Vagina (tissue), 2 donors: ENCODE measurements at regions not wholly inside any gene's neighbourhood (a gene's known extent, or its start where the extent isn't known, plus 50 kb on each side); places are given as distances from the start of the nearest gene placed in this dataset.
"Not testable (repeated sequence)": the region's sequence is repeated elsewhere in the genome, so short reads cannot be mapped to it uniquely, and the experiment has no call there.

Experiments
- DNase-seq, 2 donors: peaks; one replicate each; pipeline ENCODE4 v3.0.0-alpha.2; 2017; ENCODE audit errors: extremely low spot score in 2 of 2
- H3K27ac ChIP-seq: fragments of 200-600 bp; sonication (generic); one replicate; pipeline ENCODE4 v1.5.1; 2019
- H3K27me3 ChIP-seq: fragments of 200-600 bp; sonication (generic); one replicate; pipeline ENCODE4 v1.5.1; 2019
- H3K36me3 ChIP-seq, 2 donors: fragments of 200-600 bp; sonication (generic); one replicate each; pipeline ENCODE4 v1.5.1; 2017 to 2019
- H3K4me1 ChIP-seq: fragments of 200-600 bp; sonication (generic); one replicate; pipeline ENCODE4 v1.5.1; 2019
- H3K4me3 ChIP-seq, 2 donors: fragments of 200-600 bp; sonication (generic); 1 replicate in 1 of 2; 2 replicates in 1 of 2; pipeline ENCODE4 v1.5.1; 2016 to 2019
- H3K9me3 ChIP-seq: fragments of 200-600 bp; sonication (generic); one replicate; pipeline ENCODE4 v1.5.1; 2019
- CTCF ChIP-seq, 3 experiments: fragments of 450-650 bp in 2 of 3; fragments of 200-600 bp in 1 of 3; sonication (generic) in 1 of 3; IDR thresholded peaks; one replicate each; pipeline ENCODE4 v1.5.1; 2017 to 2019; ENCODE audit warnings: antibody characterized with exemption in 3 of 3, mild to moderate bottlenecking in 2 of 3, moderate library complexity in 2 of 3
- POLR2A ChIP-seq, 2 donors: fragments of 450-650 bp; IDR thresholded peaks; one replicate each; pipeline ENCODE4 v1.6.1; 2017; ENCODE audit warnings: antibody characterized with exemption in 2 of 2, mild to moderate bottlenecking in 2 of 2, moderate library complexity in 2 of 2
- POLR2AphosphoS5 ChIP-seq, 2 donors: sonication (generic); formaldehyde crosslinking; IDR thresholded peaks; one replicate each; pipeline ENCODE4 v1.9.0; 2017; ENCODE audit warnings: antibody characterized with exemption in 2 of 2, mild to moderate bottlenecking in 2 of 2, low read depth in 1 of 2; ENCODE audit not compliant: insufficient read depth in 1 of 2
- intact Hi-C: fragments of 100-400 bp; cut with DNase I; formaldehyde crosslinking; loops from one replicate; pipeline ENCODE4 v1.15.1; 2023

GRCh38 chr6:25202504-25202903, 76.7 kb upstream of the CARMIL1 start:
- no peaks in the 10 kb centered on the region for H3K27me3 ChIP-seq
- no peaks in the 10 kb centered on the region for H3K4me1 ChIP-seq
- H3K27ac ChIP-seq: no peak overlapping the region
- H3K36me3 ChIP-seq: no peaks in the 10 kb centered on the region
- DNase-seq: no peak
- TF ChIP-seq POLR2AphosphoS5 (IDR thresholded peaks at IDR 0.05; ENCODE audit: insufficient read depth in 1 of 2, low read depth in 1 of 2) (no peak), CTCF (IDR thresholded peaks at IDR 0.05) (no peak), POLR2A (IDR thresholded peaks at IDR 0.05) (no peak)
- intact Hi-C loops: no loop called here
- H3K9me3 ChIP-seq: no peaks in the 10 kb centered on the region
- H3K4me3 ChIP-seq: no peak overlapping the region

GRCh38 chr6:25205629-25206028, 73.5 kb upstream of the CARMIL1 start:
- Histone ChIP-seq H3K36me3 (no peaks in the 10 kb centered on the region), H3K27ac (no peak overlapping the region), H3K4me3 (no peak overlapping the region), H3K9me3 (no peaks in the 10 kb centered on the region), H3K4me1 (no peaks in the 10 kb centered on the region), H3K27me3 (no peaks in the 10 kb centered on the region)
- TF ChIP-seq POLR2A (IDR thresholded peaks at IDR 0.05): no peak
- no peak for TF ChIP-seq POLR2AphosphoS5 (IDR thresholded peaks at IDR 0.05; ENCODE audit: insufficient read depth in 1 of 2, low read depth in 1 of 2)
- no peak for TF ChIP-seq CTCF (IDR thresholded peaks at IDR 0.05)
- DNase-seq: no peak
- intact Hi-C loops: no loop called here

DNA sequence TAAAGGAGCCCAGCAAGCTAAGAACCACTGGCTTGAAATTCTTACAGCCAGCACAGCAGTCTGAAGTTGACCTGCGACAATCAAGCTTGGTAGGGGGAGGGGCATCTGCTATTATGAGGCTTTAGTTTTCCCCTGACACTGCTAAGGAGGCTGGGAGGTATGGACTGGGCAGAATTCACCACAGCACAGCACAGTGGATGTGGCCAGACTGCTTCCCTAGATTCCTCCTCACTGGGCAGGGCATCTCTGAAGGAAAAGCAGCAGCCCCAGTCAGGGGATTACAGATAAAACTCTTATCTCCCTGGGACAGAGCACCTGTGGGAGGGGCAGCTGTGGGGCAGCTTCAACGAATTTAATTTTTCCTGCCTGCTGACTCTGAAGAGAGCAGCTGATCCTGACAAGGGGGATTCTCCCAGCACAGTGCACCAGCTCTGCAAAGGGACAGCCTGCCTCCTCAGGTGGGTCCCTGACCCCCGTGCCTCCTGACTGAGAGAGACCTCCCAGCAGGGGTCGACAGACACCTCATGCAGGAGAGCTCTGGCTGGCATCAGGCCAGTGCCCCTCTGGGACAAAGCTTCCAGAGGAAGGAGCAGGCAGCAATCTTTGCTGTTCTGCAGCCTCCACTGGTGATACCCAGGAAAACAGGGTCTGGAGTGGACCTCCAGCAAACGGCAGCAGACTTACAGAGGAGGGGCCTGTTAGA, 71.6 kb upstream of the CARMIL1 start:
- not testable (repeated sequence) for H3K27me3 ChIP-seq, DNase-seq

DNA sequence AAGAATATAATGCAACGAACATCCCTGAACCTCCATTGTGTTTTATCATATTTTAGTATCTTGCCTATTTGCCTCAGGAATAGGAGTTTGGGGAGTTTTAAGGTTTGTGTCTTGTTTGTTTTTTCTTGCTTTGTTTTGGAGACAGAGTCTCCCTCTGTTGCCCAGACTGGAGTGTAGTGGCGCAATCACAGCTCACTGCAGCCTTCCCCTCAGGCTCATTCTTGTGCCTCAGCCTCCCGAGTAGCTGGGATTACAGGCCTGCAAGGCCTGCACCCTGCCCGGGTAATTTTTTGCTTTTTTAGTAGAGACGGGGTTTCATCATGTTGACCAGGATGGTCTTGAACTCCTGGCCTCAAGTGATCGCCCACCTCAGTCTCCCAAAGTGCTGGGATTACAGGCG, 63.3 kb upstream of the CARMIL1 start:
- H3K9me3 ChIP-seq: no peaks in the 10 kb centered on the region
- intact Hi-C loops: no loop called here
- peaks cover 17% of the 10 kb centered on the region for H3K4me1 ChIP-seq
- no peaks in the 10 kb centered on the region for H3K27me3 ChIP-seq
- no peaks in the 10 kb centered on the region for H3K36me3 ChIP-seq
- TF ChIP-seq POLR2AphosphoS5 (IDR thresholded peaks at IDR 0.05; ENCODE audit: insufficient read depth in 1 of 2, low read depth in 1 of 2) (no peak), CTCF (IDR thresholded peaks at IDR 0.05) (no peak), POLR2A (IDR thresholded peaks at IDR 0.05) (no peak)
- DNase-seq: no peak
- no peak overlapping the region for H3K4me3 ChIP-seq
- H3K27ac ChIP-seq: no peak overlapping the region

More for the DNA sequence above, 71.6 kb upstream of the CARMIL1 start:
- H3K4me1 ChIP-seq, H3K27ac ChIP-seq, intact Hi-C loops, H3K4me3 ChIP-seq, H3K9me3 ChIP-seq, H3K36me3 ChIP-seq: not testable (repeated sequence)

- Histone ChIP-seq H3K9me3 (no peaks in the 10 kb centered on the region), H3K27me3 (no peaks in the 10 kb centered on the region), H3K36me3 (no peaks in the 10 kb centered on the region), H3K27ac (no peak overlapping the region), H3K4me1 (peaks cover 17% of the 10 kb centered on the region), H3K4me3 (no peak overlapping the region)
- DNase-seq: no peak
- intact Hi-C loops: no loop called here
- no peak for TF ChIP-seq POLR2AphosphoS5 (IDR thresholded peaks at IDR 0.05; ENCODE audit: insufficient read depth in 1 of 2, low read depth in 1 of 2)
- TF ChIP-seq CTCF (IDR thresholded peaks at IDR 0.05): no peak
- no peak for TF ChIP-seq POLR2A (IDR thresholded peaks at IDR 0.05)
Measured at GRCh38 chr6:25217302-25217701, 61.9 kb upstream of the CARMIL1 start.
